ENCODE measurements at regions not wholly inside any gene's neighbourhood (a gene's known extent, or its start where the extent isn't known, plus 50 kb on each side); places are given as distances from the start of the nearest gene placed in this dataset.

GRCh38 chr5:92332039-92332438 lies 948.9 kb upstream of the ARRDC3 start:
- H3K4me1 ChIP-seq: no peaks in the 10 kb centered on the region
- no peaks in the 10 kb centered on the region for H3K9me3 ChIP-seq
- WGBS, 2 donors (ENCODE audit: low coverage in 1 of 2): 51 to 77% methylated on average over 2 of the region's 2 CpGs
- no peak overlapping the region for H3K27ac ChIP-seq
- H3K4me3 ChIP-seq: no peak overlapping the region
- TF ChIP-seq POLR2AphosphoS5 (IDR thresholded peaks at IDR 0.05) (no peak), EP300 (IDR thresholded peaks at IDR 0.05) (no peak), CTCF (IDR thresholded peaks at IDR 0.05) (no peak)
- no peaks in the 10 kb centered on the region for H3K36me3 ChIP-seq
- ATAC-seq: no peak
- H3K27me3 ChIP-seq: no peaks in the 10 kb centered on the region

- Histone ChIP-seq H3K27ac (no peak overlapping the region), H3K9me3 (no peaks in the 10 kb centered on the region), H3K27me3 (no peaks in the 10 kb centered on the region), H3K4me1 (no peaks in the 10 kb centered on the region), H3K36me3 (no peaks in the 10 kb centered on the region), H3K4me3 (no peak overlapping the region)
- no peak for ATAC-seq
- no peak for TF ChIP-seq EP300 (IDR thresholded peaks at IDR 0.05)
- TF ChIP-seq CTCF (IDR thresholded peaks at IDR 0.05): no peak
- TF ChIP-seq POLR2AphosphoS5 (IDR thresholded peaks at IDR 0.05): no peak
- no peak for TF ChIP-seq POLR2A (IDR thresholded peaks at IDR 0.05)
Measured at GRCh38 chr5:92330365-92330764, 947.2 kb upstream of the ARRDC3 start.

- Histone ChIP-seq H3K27me3 (no peaks in the 10 kb centered on the region), H3K4me3 (no peak overlapping the region), H3K4me1 (no peaks in the 10 kb centered on the region), H3K36me3 (no peaks in the 10 kb centered on the region), H3K27ac (no peak overlapping the region), H3K9me3 (no peaks in the 10 kb centered on the region)
- WGBS, 2 donors (ENCODE audit: low coverage in 1 of 2): 79 to 81% methylated on average over 3 of the region's 3 CpGs
- TF ChIP-seq EP300 (IDR thresholded peaks at IDR 0.05): no peak
- TF ChIP-seq POLR2A (IDR thresholded peaks at IDR 0.05): no peak
- no peak for TF ChIP-seq CTCF (IDR thresholded peaks at IDR 0.05)
- TF ChIP-seq POLR2AphosphoS5 (IDR thresholded peaks at IDR 0.05): no peak
- no peak for ATAC-seq
Measured at GRCh38 chr5:92329759-92330158, 946.6 kb upstream of the ARRDC3 start.

GRCh38 chr5:92328584-92329259 lies 945.6 kb upstream of the ARRDC3 start:
- H3K4me1 ChIP-seq: no peaks in the 10 kb centered on the region
- WGBS, 2 donors (ENCODE audit: low coverage in 1 of 2): 64 to 72% methylated on average over 4 of the region's 4 CpGs
- no peak for ATAC-seq
- no peak overlapping the region for H3K27ac ChIP-seq
- H3K9me3 ChIP-seq: no peaks in the 10 kb centered on the region
- TF ChIP-seq POLR2AphosphoS5 (IDR thresholded peaks at IDR 0.05) (no peak), POLR2A (IDR thresholded peaks at IDR 0.05) (no peak), EP300 (IDR thresholded peaks at IDR 0.05) (no peak), CTCF (IDR thresholded peaks at IDR 0.05) (no peak)
- H3K27me3 ChIP-seq: no peaks in the 10 kb centered on the region
- no peaks in the 10 kb centered on the region for H3K36me3 ChIP-seq
- H3K4me3 ChIP-seq: no peak overlapping the region

- Histone ChIP-seq H3K27me3 (no peaks in the 10 kb centered on the region), H3K36me3 (no peaks in the 10 kb centered on the region), H3K9me3 (no peaks in the 10 kb centered on the region), H3K4me1 (no peaks in the 10 kb centered on the region), H3K4me3 (no peak overlapping the region), H3K27ac (no peak overlapping the region)
- no peak for ATAC-seq
- WGBS, 2 donors (ENCODE audit: low coverage in 1 of 2): 83 to 92% methylated on average over 1 to 5 of the region's 5 CpGs
- TF ChIP-seq CTCF (IDR thresholded peaks at IDR 0.05) (no peak), POLR2AphosphoS5 (IDR thresholded peaks at IDR 0.05) (no peak), POLR2A (IDR thresholded peaks at IDR 0.05) (no peak), EP300 (IDR thresholded peaks at IDR 0.05) (no peak)
Measured at GRCh38 chr5:92320446-92320845, 937.3 kb upstream of the ARRDC3 start.
